ENCODE measurements at regions not wholly inside any gene's neighbourhood (a gene's known extent, or its start where the extent isn't known, plus 50 kb on each side); places are given as distances from the start of the nearest gene placed in this dataset.
A peak's percentile ranks its signal among the peaks of the same experiment; 100 is the strongest.
"Not testable (repeated sequence)": the region's sequence is repeated elsewhere in the genome, so short reads cannot be mapped to it uniquely, and the experiment has no call there.

GRCh38 chr5:118605761-118606160 lies 382.6 kb downstream of the DTWD2 start:
- Mint-ChIP-seq H3K4me1 (no peaks in the 10 kb centered on the region), H3K27me3 (no peaks in the 10 kb centered on the region), H3K27ac (no peak overlapping the region), H3K9me3 (no peaks in the 10 kb centered on the region), H3K36me3 (ENCODE audit: low read depth) (no peaks in the 10 kb centered on the region), H3K4me3 (no peak overlapping the region)
- DNase-seq, result no peak
- intact Hi-C loops (cut with micrococcal nuclease), result no loop called here

- H3K36me3 Mint-ChIP-seq (ENCODE audit: low read depth), result no peaks in the 10 kb centered on the region
- no peaks in the 10 kb centered on the region for H3K27me3 Mint-ChIP-seq
- no peak overlapping the region for H3K27ac Mint-ChIP-seq
- H3K4me3 Mint-ChIP-seq, result no peak overlapping the region
- intact Hi-C loops (cut with micrococcal nuclease), result no loop called here
- no peak for DNase-seq
- no peaks in the 10 kb centered on the region for H3K4me1 Mint-ChIP-seq
- H3K9me3 Mint-ChIP-seq, result no peaks in the 10 kb centered on the region
Observed at GRCh38 chr5:118604106-118604505, 384.2 kb downstream of the DTWD2 start.

GRCh38 chr5:118603278-118603677 lies 385.1 kb downstream of the DTWD2 start:
- intact Hi-C loops (cut with micrococcal nuclease), result no loop called here
- no peak overlapping the region for H3K4me3 Mint-ChIP-seq

GRCh38 chr5:118598311-118598710 lies 390.0 kb downstream of the DTWD2 start:
- Mint-ChIP-seq H3K27ac (no peak overlapping the region), H3K4me1 (no peaks in the 10 kb centered on the region), H3K36me3 (ENCODE audit: low read depth) (no peaks in the 10 kb centered on the region), H3K4me3 (no peak overlapping the region), H3K27me3 (no peaks in the 10 kb centered on the region), H3K9me3 (no peaks in the 10 kb centered on the region)
- intact Hi-C loops (cut with micrococcal nuclease), result no loop called here
- no peak for DNase-seq

More at GRCh38 chr5:118603278-118603677, 385.1 kb downstream of the DTWD2 start:
- DNase-seq, result no peak
- no peaks in the 10 kb centered on the region for H3K27me3 Mint-ChIP-seq
- no peaks in the 10 kb centered on the region for H3K4me1 Mint-ChIP-seq
- H3K9me3 Mint-ChIP-seq, result no peaks in the 10 kb centered on the region
- no peak overlapping the region for H3K27ac Mint-ChIP-seq
- H3K36me3 Mint-ChIP-seq (ENCODE audit: low read depth), result no peaks in the 10 kb centered on the region

GRCh38 chr5:118597543-118597942 lies 390.8 kb downstream of the DTWD2 start:
- Mint-ChIP-seq H3K4me3 (no peak overlapping the region), H3K9me3 (no peaks in the 10 kb centered on the region), H3K36me3 (ENCODE audit: low read depth) (no peaks in the 10 kb centered on the region), H3K27ac (no peak overlapping the region), H3K27me3 (no peaks in the 10 kb centered on the region), H3K4me1 (no peaks in the 10 kb centered on the region)
- intact Hi-C loops (cut with micrococcal nuclease), result no loop called here
- DNase-seq, result no peak

- intact Hi-C loops (cut with micrococcal nuclease), result no loop called here
- Mint-ChIP-seq H3K4me1 (no peaks in the 10 kb centered on the region), H3K27me3 (no peaks in the 10 kb centered on the region), H3K4me3 (no peak overlapping the region), H3K36me3 (ENCODE audit: low read depth) (no peaks in the 10 kb centered on the region), H3K9me3 (no peaks in the 10 kb centered on the region), H3K27ac (no peak overlapping the region)
- DNase-seq, result no peak
Observed at GRCh38 chr5:118596255-118596654, 392.1 kb downstream of the DTWD2 start.

GRCh38 chr5:118593003-118593328 lies 395.4 kb downstream of the DTWD2 start:
- H3K9me3 Mint-ChIP-seq, result no peaks in the 10 kb centered on the region

GRCh38 chr5:118592229-118593002 lies 395.9 kb downstream of the DTWD2 start:
- Mint-ChIP-seq H3K9me3 (no peaks in the 10 kb centered on the region), H3K4me1 (no peaks in the 10 kb centered on the region), H3K27me3 (no peaks in the 10 kb centered on the region), H3K27ac (no peak overlapping the region), H3K36me3 (ENCODE audit: low read depth) (no peaks in the 10 kb centered on the region), H3K4me3 (no peak overlapping the region)
- intact Hi-C loops (cut with micrococcal nuclease), result no loop called here
- no peak for DNase-seq

More at GRCh38 chr5:118593003-118593328, 395.4 kb downstream of the DTWD2 start:
- intact Hi-C loops (cut with micrococcal nuclease), result no loop called here
- no peak for DNase-seq
- Mint-ChIP-seq H3K4me1 (no peaks in the 10 kb centered on the region), H3K36me3 (ENCODE audit: low read depth) (no peaks in the 10 kb centered on the region), H3K27ac (no peak overlapping the region), H3K4me3 (no peak overlapping the region), H3K27me3 (no peaks in the 10 kb centered on the region)

- H3K4me3 Mint-ChIP-seq, result no peak overlapping the region
- H3K9me3 Mint-ChIP-seq, result no peaks in the 10 kb centered on the region
- no peaks in the 10 kb centered on the region for H3K36me3 Mint-ChIP-seq (ENCODE audit: low read depth)
- H3K27me3 Mint-ChIP-seq, result no peaks in the 10 kb centered on the region
- DNase-seq, result no peak
- intact Hi-C loops (cut with micrococcal nuclease), result no loop called here
- H3K27ac Mint-ChIP-seq, result no peak overlapping the region
- H3K4me1 Mint-ChIP-seq, result no peaks in the 10 kb centered on the region
Observed at GRCh38 chr5:118590806-118591205, 397.5 kb downstream of the DTWD2 start.

GRCh38 chr5:118580949-118581348 lies 407.4 kb downstream of the DTWD2 start:
- no peak for DNase-seq
- Mint-ChIP-seq H3K4me1 (no peaks in the 10 kb centered on the region), H3K36me3 (ENCODE audit: low read depth) (no peaks in the 10 kb centered on the region), H3K27ac (no peak overlapping the region), H3K9me3 (no peaks in the 10 kb centered on the region), H3K27me3 (no peaks in the 10 kb centered on the region), H3K4me3 (no peak overlapping the region)
- intact Hi-C loops (cut with micrococcal nuclease), result no loop called here

- H3K4me3 Mint-ChIP-seq, result no peak overlapping the region
- no peak for DNase-seq
- H3K27ac Mint-ChIP-seq, result no peak overlapping the region
- H3K4me1 Mint-ChIP-seq, result no peaks in the 10 kb centered on the region
- intact Hi-C loops (cut with micrococcal nuclease), result no loop called here
- no peaks in the 10 kb centered on the region for H3K27me3 Mint-ChIP-seq
- H3K9me3 Mint-ChIP-seq, result no peaks in the 10 kb centered on the region
- H3K36me3 Mint-ChIP-seq (ENCODE audit: low read depth), result no peaks in the 10 kb centered on the region
Observed at GRCh38 chr5:118578093-118578492, 410.3 kb downstream of the DTWD2 start.

- Mint-ChIP-seq H3K36me3 (ENCODE audit: low read depth) (no peaks in the 10 kb centered on the region), H3K27me3 (no peaks in the 10 kb centered on the region), H3K9me3 (no peaks in the 10 kb centered on the region), H3K4me1 (no peaks in the 10 kb centered on the region), H3K4me3 (no peak overlapping the region), H3K27ac (no peak overlapping the region)
- intact Hi-C loops (cut with micrococcal nuclease), result no loop called here
- no peak for DNase-seq
Observed at GRCh38 chr5:118577621-118578020, 410.7 kb downstream of the DTWD2 start.

GRCh38 chr5:118570276-118570675 lies 418.1 kb downstream of the DTWD2 start:
- H3K4me1 Mint-ChIP-seq, H3K27ac Mint-ChIP-seq, DNase-seq: not testable (repeated sequence)

GRCh38 chr5:118569596-118569995 lies 418.8 kb downstream of the DTWD2 start:
- H3K27ac Mint-ChIP-seq; H3K4me3 Mint-ChIP-seq; H3K36me3 Mint-ChIP-seq (ENCODE audit: low read depth); H3K4me1 Mint-ChIP-seq; DNase-seq; H3K27me3 Mint-ChIP-seq; H3K9me3 Mint-ChIP-seq; intact Hi-C loops (cut with micrococcal nuclease): not testable (repeated sequence)

More at GRCh38 chr5:118570276-118570675, 418.1 kb downstream of the DTWD2 start:
- H3K4me3 Mint-ChIP-seq; intact Hi-C loops (cut with micrococcal nuclease); H3K9me3 Mint-ChIP-seq; H3K27me3 Mint-ChIP-seq; H3K36me3 Mint-ChIP-seq (ENCODE audit: low read depth): not testable (repeated sequence)

- H3K27me3 Mint-ChIP-seq, result no peaks in the 10 kb centered on the region
- no peak overlapping the region for H3K4me3 Mint-ChIP-seq
- intact Hi-C loops (cut with micrococcal nuclease), result no loop called here
Observed at GRCh38 chr5:118565335-118565971, 422.9 kb downstream of the DTWD2 start.

More at GRCh38 chr5:118565335-118565971, 422.9 kb downstream of the DTWD2 start:
- peak; percentile 14 for DNase-seq
- no peak overlapping the region for H3K27ac Mint-ChIP-seq
- no peaks in the 10 kb centered on the region for H3K36me3 Mint-ChIP-seq (ENCODE audit: low read depth)
- H3K9me3 Mint-ChIP-seq, result no peaks in the 10 kb centered on the region
- no peaks in the 10 kb centered on the region for H3K4me1 Mint-ChIP-seq

Measured in activated CD4-positive, alpha-beta T cell treated with anti-CD3 and anti-CD28 coated beads, Interleukin-2, amount 10 ng/mL, durations not matched to agents 24 days and 14 days (primary cell).